ENCODE measurements at regions not wholly inside any gene's neighbourhood (a gene's known extent, or its start where the extent isn't known, plus 50 kb on each side); places are given as distances from the start of the nearest gene placed in this dataset.

DNA sequence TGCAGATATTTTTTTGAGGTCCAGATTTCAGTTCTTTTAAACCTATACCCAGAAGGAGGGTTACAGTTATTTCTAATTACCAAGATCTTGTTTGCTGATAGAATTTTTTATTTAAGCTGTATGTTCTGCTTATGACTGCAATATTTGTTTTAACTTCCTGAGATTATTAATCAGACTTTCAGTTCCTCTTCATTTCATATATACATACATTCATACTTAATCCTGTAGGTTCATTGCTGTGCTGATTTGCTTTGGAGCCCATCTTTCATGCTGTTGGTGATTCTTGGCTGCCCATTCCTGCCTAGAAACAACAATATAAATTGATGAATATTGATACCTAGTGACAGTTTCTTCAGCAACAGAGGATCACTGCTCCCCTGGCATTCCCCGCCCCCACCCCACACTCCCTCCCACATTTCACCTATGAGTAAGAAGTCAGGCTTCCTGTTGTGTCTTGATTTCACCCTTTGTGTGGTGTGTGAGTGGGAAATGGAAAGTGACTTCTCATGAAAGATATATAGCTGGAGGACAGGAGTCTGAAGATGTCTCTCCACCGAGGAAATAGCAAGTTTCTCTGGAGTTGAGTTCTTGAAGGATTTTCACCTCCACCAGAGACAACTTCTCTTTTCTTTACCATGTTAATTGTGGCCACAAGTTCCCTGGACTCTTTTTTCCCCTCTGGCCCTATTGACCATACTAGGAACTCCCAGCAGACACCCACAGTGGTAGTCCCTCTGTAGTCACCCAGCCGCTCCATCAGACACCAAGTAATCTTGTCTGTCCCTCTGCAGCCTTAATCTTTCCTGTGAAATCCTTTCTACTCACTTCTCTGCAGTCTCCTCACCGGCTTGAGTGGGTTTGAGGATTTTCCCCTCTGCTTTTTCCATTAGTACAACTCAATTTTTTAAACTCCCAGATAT lies 118.4 kb downstream of the ASB9 start:
- no peak overlapping the region for H3K4me2 ChIP-seq (ENCODE audit: insufficient read depth, low read length)
- H3K27me3 ChIP-seq (ENCODE audit: control insufficient read depth in 2 of 2, insufficient read depth in 2 of 2, low read length in 2 of 2), result no peaks in the 10 kb centered on the region
- WGBS (ENCODE audit: insufficient coverage, low coverage, missing lambda C conversion rate), result 0% methylated on average over 3 of the region's 4 CpGs
- H3K9me3 ChIP-seq (replicated peaks; ENCODE audit: control insufficient read depth, insufficient read depth, low read depth, low read length), result no peaks in the 10 kb centered on the region
- no peak overlapping the region for H3K9ac ChIP-seq (ENCODE audit: insufficient read depth in 1 of 2, low read depth in 2 of 2, low read length in 2 of 2)
- TF ChIP-seq POLR3G (IDR thresholded peaks at IDR 0.05; ENCODE audit: extremely low read depth, insufficient read length, insufficient replicate concordance), result no peak
- TF ChIP-seq FOSL1 (tag; conservative IDR thresholded peaks at IDR 0.05), result 0 out of 2 replicates have a peak, but pooled peaks have one; percentile 18
- TF ChIP-seq ZC3H8 (IDR thresholded peaks at IDR 0.05), result no peak
- no peak for TF ChIP-seq HLTF (IDR thresholded peaks at IDR 0.05)
- no peaks in the 10 kb centered on the region for H3K9me1 ChIP-seq (ENCODE audit: control insufficient read depth, insufficient read depth, low read length)
- intact Hi-C loops (cut with micrococcal nuclease), result no loop called here
- FAIRE-seq, result no peak
- H3K79me2 ChIP-seq (ENCODE audit: control insufficient read depth, insufficient read depth, low read length), result no peaks in the 10 kb centered on the region
- POLR2A ChIA-PET, result no interaction called here
- CTCF ChIA-PET (ENCODE audit: low intra/inter-chr PET ratio), result no interaction called here
- ATAC-seq, result 0 out of 3 replicates have a peak, but pooled peaks have one; percentile 38
- H3K4me3 ChIP-seq, result no peak overlapping the region
- H3K36me3 ChIP-seq (ENCODE audit: control insufficient read depth, insufficient read depth, low read length), result no peaks in the 10 kb centered on the region
- DNase-seq (ENCODE audit: extremely low read depth in 1 of 4, low spot score in 3 of 4), result no peak
- in situ Hi-C loops (cut with MboI), result no loop called here
- H2AFZ ChIP-seq (ENCODE audit: low read depth, low read length), result peak overlapping the region; percentile 39; the same call in 1 of the 2 replicates
- peaks cover 0 to 2% of the 10 kb centered on the region in 2 experiments; a peak in 1 of 5 replicates for H3K4me1 ChIP-seq (replicated peaks in 1 of 2; ENCODE audit: control insufficient read depth in 2 of 2, insufficient read depth in 2 of 2, low read length in 2 of 2)
- BruUV-seq (replicated peaks), result no TSS peak
- H4K20me1 ChIP-seq (replicated peaks; ENCODE audit: control insufficient read depth, insufficient read depth, low read length), result no peaks in the 10 kb centered on the region
- H3K27ac ChIP-seq (ENCODE audit: extremely low read depth, low read depth, low read length), result no peak overlapping the region

DNA sequence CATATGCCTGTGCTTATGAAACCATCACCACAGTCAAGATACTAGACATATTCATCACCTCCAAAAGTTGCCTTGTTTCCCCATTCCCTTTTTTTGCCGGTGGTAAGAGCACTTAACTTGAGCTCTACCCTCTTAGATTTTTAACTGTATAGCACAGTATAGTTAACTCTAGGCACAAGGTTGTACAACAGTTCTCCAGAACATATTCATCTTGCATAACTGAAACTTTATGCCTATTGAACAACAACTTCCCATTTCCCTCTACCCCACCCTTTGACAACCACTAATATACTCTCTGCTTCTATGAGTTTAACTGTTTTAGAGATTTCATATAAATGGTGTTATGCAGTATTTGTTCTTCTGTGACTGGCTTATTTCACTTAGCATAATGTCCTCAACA lies 119.3 kb downstream of the ASB9 start:
- DNase-seq (ENCODE audit: extremely low read depth in 1 of 4, low spot score in 3 of 4), result no peak
- no peak for ATAC-seq
- intact Hi-C loops (cut with micrococcal nuclease) (no loop called here), in situ Hi-C loops (cut with MboI) (no loop called here)
- WGBS (ENCODE audit: insufficient coverage, low coverage, missing lambda C conversion rate), result 0% methylated on average over 1 of the region's 1 CpG
- Histone ChIP-seq H3K4me3 (no peak overlapping the region), H3K4me2 (ENCODE audit: insufficient read depth, low read length) (no peak overlapping the region), H4K20me1 (replicated peaks; ENCODE audit: control insufficient read depth, insufficient read depth, low read length) (no peaks in the 10 kb centered on the region), H3K79me2 (ENCODE audit: control insufficient read depth, insufficient read depth, low read length) (no peaks in the 10 kb centered on the region), H3K27me3 (ENCODE audit: control insufficient read depth in 2 of 2, insufficient read depth in 2 of 2, low read length in 2 of 2) (no peaks in the 10 kb centered on the region), H3K9me3 (replicated peaks; ENCODE audit: control insufficient read depth, insufficient read depth, low read depth, low read length) (no peaks in the 10 kb centered on the region), H3K4me1 (replicated peaks in 1 of 2; ENCODE audit: control insufficient read depth in 2 of 2, insufficient read depth in 2 of 2, low read length in 2 of 2) (peaks cover 0 to 2% of the 10 kb centered on the region in 2 experiments; a peak in 1 of 5 replicates), H3K36me3 (ENCODE audit: control insufficient read depth, insufficient read depth, low read length) (no peaks in the 10 kb centered on the region), H3K27ac (ENCODE audit: extremely low read depth, low read depth, low read length) (no peak overlapping the region), H3K9ac (ENCODE audit: insufficient read depth in 1 of 2, low read depth in 2 of 2, low read length in 2 of 2) (no peak overlapping the region), H3K9me1 (ENCODE audit: control insufficient read depth, insufficient read depth, low read length) (no peaks in the 10 kb centered on the region), H2AFZ (ENCODE audit: low read depth, low read length) (no peak overlapping the region)
- ChIA-PET POLR2A (no interaction called here), CTCF (ENCODE audit: low intra/inter-chr PET ratio) (no interaction called here)
- no TSS peak for BruUV-seq (replicated peaks)
- no peak for FAIRE-seq
- TF ChIP-seq ZNF175 (CRISPR knock-in tag; IDR thresholded peaks at IDR 0.05; ENCODE audit: low read depth), result no peak
- TF ChIP-seq SIX5 (IDR thresholded peaks at IDR 0.05; ENCODE audit: borderline replicate concordance in 1 of 2, insufficient read depth in 1 of 2, low read depth in 1 of 2, low read length in 2 of 2), result no peak
- TF ChIP-seq PML (IDR thresholded peaks at IDR 0.05; ENCODE audit: low read length), result no peak
- no peak for TF ChIP-seq RBFOX2 (IDR thresholded peaks at IDR 0.05; ENCODE audit: low read depth, low read length)
- TF ChIP-seq, protein P1, sequence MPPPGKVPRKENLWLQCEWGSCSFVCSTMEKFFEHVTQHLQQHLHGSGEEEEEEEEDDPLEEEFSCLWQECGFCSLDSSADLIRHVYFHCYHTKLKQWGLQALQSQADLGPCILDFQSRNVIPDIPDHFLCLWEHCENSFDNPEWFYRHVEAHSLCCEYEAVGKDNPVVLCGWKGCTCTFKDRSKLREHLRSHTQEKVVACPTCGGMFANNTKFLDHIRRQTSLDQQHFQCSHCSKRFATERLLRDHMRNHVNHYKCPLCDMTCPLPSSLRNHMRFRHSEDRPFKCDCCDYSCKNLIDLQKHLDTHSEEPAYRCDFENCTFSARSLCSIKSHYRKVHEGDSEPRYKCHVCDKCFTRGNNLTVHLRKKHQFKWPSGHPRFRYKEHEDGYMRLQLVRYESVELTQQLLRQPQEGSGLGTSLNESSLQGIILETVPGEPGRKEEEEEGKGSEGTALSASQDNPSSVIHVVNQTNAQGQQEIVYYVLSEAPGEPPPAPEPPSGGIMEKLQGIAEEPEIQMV (tag; conservative IDR thresholded peaks at IDR 0.05; ENCODE audit: low read depth), result no peak
- TF ChIP-seq, protein P2, sequence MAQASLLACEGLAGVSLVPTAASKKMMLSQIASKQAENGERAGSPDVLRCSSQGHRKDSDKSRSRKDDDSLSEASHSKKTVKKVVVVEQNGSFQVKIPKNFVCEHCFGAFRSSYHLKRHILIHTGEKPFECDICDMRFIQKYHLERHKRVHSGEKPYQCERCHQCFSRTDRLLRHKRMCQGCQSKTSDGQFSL (CRISPR knock-in tag; IDR thresholded peaks at IDR 0.05), result no peak
- TF ChIP-seq, protein P2 (tag; IDR thresholded peaks at IDR 0.05), result no peak

Data from K562 (cell line).